Type B pancreatic cell (in vitro differentiated cells): ENCODE measurements at regions not wholly inside any gene's neighbourhood (a gene's known extent, or its start where the extent isn't known, plus 50 kb on each side); places are given as distances from the start of the nearest gene placed in this dataset.
"Not testable (repeated sequence)": the region's sequence is repeated elsewhere in the genome, so short reads cannot be mapped to it uniquely, and the experiment has no call there.

Source experiments
- DNase-seq: peaks from one replicate; pipeline ENCODE4 v3.0.0; 2021; ENCODE audit warnings: mixed read lengths; ENCODE audit not compliant: unreplicated experiment; ENCODE audit errors: extremely low spot score
- H3K27ac Mint-ChIP-seq: 2 replicates; pipeline ENCODE4 v1.8.0; 2021; ENCODE audit warnings: mild to moderate bottlenecking, mixed read lengths
- H3K27me3 Mint-ChIP-seq: 2 replicates; pipeline ENCODE4 v1.8.0; 2021; ENCODE audit warnings: mixed read lengths
- H3K36me3 Mint-ChIP-seq: 2 replicates; pipeline ENCODE4 v1.8.0; 2021; ENCODE audit warnings: mixed read lengths
- H3K4me1 Mint-ChIP-seq: one replicate; pipeline ENCODE4 v1.8.0; 2021; ENCODE audit warnings: mixed read lengths; ENCODE audit not compliant: unreplicated experiment
- H3K4me3 Mint-ChIP-seq: 2 replicates; pipeline ENCODE4 v1.8.0; 2021; ENCODE audit warnings: mild to moderate bottlenecking, mixed read lengths
- H3K9me3 Mint-ChIP-seq: 2 replicates; pipeline ENCODE4 v1.8.0; 2021; ENCODE audit warnings: mixed read lengths
- TF ChIP-seq, protein P1 (sequence below): fragments of 200-600 bp; sonication (generic); conservative IDR thresholded peaks from 2 replicates; pipeline ENCODE4 v1.5.0; 2021; ENCODE audit warnings: antibody characterized with exemption, mild to moderate bottlenecking

GRCh38 chr1:4253935-4254334 is 353.9 kb upstream of the C1orf174 start:
- peaks cover 8% of the 10 kb centered on the region for H3K9me3 Mint-ChIP-seq
- H3K27ac Mint-ChIP-seq: no peak overlapping the region
- H3K36me3 Mint-ChIP-seq: no peaks in the 10 kb centered on the region

GRCh38 chr1:4256351-4256750 is 356.3 kb upstream of the C1orf174 start:
- Mint-ChIP-seq H3K27me3 (no peaks in the 10 kb centered on the region), H3K4me1 (no peaks in the 10 kb centered on the region), H3K9me3 (peaks cover 12% of the 10 kb centered on the region), H3K36me3 (no peaks in the 10 kb centered on the region), H3K27ac (no peak overlapping the region), H3K4me3 (no peak overlapping the region)
- no peak for DNase-seq
- TF ChIP-seq, protein P1, sequence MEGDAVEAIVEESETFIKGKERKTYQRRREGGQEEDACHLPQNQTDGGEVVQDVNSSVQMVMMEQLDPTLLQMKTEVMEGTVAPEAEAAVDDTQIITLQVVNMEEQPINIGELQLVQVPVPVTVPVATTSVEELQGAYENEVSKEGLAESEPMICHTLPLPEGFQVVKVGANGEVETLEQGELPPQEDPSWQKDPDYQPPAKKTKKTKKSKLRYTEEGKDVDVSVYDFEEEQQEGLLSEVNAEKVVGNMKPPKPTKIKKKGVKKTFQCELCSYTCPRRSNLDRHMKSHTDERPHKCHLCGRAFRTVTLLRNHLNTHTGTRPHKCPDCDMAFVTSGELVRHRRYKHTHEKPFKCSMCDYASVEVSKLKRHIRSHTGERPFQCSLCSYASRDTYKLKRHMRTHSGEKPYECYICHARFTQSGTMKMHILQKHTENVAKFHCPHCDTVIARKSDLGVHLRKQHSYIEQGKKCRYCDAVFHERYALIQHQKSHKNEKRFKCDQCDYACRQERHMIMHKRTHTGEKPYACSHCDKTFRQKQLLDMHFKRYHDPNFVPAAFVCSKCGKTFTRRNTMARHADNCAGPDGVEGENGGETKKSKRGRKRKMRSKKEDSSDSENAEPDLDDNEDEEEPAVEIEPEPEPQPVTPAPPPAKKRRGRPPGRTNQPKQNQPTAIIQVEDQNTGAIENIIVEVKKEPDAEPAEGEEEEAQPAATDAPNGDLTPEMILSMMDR: no peak

More at GRCh38 chr1:4253935-4254334, 353.9 kb upstream of the C1orf174 start:
- DNase-seq: no peak
- no peaks in the 10 kb centered on the region for H3K27me3 Mint-ChIP-seq
- no peaks in the 10 kb centered on the region for H3K4me1 Mint-ChIP-seq
- H3K4me3 Mint-ChIP-seq: no peak overlapping the region
- TF ChIP-seq, protein P1: no peak

DNA sequence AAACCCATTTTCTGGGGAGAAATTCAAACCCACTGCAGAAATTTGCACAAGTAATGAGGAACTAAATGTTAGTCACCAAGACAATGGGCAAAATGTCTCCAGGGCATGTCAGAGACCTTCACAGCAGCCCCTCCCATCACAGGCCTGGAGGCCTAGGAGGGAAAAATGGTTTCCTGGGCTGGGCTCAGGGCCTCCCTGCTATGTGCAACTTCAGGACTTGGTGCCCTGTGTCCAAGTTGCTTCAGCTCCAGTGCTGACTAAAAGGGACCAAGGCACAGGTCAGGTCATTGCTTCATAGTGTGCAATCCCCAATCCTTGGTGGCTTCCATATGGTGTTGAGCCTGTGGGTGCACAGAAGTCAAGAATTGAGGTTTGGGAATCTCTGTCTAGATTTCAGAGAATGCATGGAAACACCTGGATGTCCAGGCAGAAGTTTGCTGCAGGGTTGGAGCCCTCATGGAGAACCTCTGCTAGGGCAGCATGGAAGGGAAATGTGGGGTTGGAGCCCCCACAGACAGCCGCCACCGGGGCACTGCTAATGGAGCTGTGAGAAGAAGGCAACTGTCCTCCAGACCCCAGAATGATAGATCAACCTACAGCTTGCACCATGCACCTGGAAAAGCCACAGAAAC is 358.2 kb upstream of the C1orf174 start:
- not testable (repeated sequence) for H3K36me3 Mint-ChIP-seq, H3K27ac Mint-ChIP-seq, H3K4me1 Mint-ChIP-seq, DNase-seq, H3K4me3 Mint-ChIP-seq, H3K27me3 Mint-ChIP-seq
- H3K9me3 Mint-ChIP-seq: peaks cover 12% of the 10 kb centered on the region

GRCh38 chr1:4261327-4261726 is 361.3 kb upstream of the C1orf174 start:
- Mint-ChIP-seq H3K36me3 (peaks cover 5% of the 10 kb centered on the region), H3K4me1 (no peaks in the 10 kb centered on the region), H3K27ac (no peak overlapping the region), H3K4me3 (no peak overlapping the region), H3K27me3 (peaks cover 10% of the 10 kb centered on the region), H3K9me3 (peaks cover 12% of the 10 kb centered on the region)
- TF ChIP-seq, protein P1: no peak
- no peak for DNase-seq

DNA sequence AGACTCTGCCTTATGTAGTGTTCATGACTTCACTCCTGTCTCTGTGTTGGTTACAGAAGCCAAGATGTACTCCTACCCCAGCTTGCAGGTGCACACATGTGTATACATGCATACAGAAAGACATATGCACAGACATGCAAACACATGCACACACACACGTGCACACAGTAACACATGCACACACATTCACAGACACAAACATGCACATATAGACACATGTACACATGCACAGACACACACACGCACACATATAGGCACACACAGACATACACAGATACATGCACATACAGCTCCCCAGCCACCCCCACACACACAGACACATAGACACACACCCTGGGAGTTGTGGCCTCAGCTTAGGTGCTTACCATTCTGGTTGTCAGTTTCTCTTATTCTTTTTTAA is 362.6 kb upstream of the C1orf174 start:
- Mint-ChIP-seq H3K9me3 (peaks cover 6% of the 10 kb centered on the region), H3K27ac (no peak overlapping the region), H3K4me1 (no peaks in the 10 kb centered on the region), H3K36me3 (peaks cover 5% of the 10 kb centered on the region), H3K4me3 (no peak overlapping the region), H3K27me3 (peaks cover 10% of the 10 kb centered on the region)
- DNase-seq: no peak
- TF ChIP-seq, protein P1: no peak

- Mint-ChIP-seq H3K36me3 (peaks cover 5% of the 10 kb centered on the region), H3K27me3 (peaks cover 10% of the 10 kb centered on the region), H3K27ac (no peak overlapping the region), H3K9me3 (peaks cover 3% of the 10 kb centered on the region), H3K4me3 (no peak overlapping the region), H3K4me1 (no peaks in the 10 kb centered on the region)
- TF ChIP-seq, protein P1: no peak
- no peak for DNase-seq
These were observed 363.6 kb upstream of the C1orf174 start for GRCh38 chr1:4263699-4264098.
